ENCODE measurements at regions not wholly inside any gene's neighbourhood (a gene's known extent, or its start where the extent isn't known, plus 50 kb on each side); places are given as distances from the start of the nearest gene placed in this dataset.

GRCh38 chr2:119053700-119054436, 104.7 kb downstream of the C1QL2 start:
- 87% methylated on average over 5 of the region's 6 CpGs for WGBS (ENCODE audit: insufficient coverage)
- DNase-seq: no peak
- H3K4me3 ChIP-seq (ENCODE audit: control insufficient read depth in 1 of 7, extremely low read depth in 1 of 7, insufficient read depth in 4 of 7, low read depth in 2 of 7, low read length in 6 of 7): no peak overlapping the region
- peaks cover 0 to 3% (median 0%) of the 10 kb centered on the region in 5 experiments for H3K27me3 ChIP-seq (replicated peaks in 2 of 5; ENCODE audit: control insufficient read depth in 4 of 5, insufficient read depth in 5 of 5, low read length in 4 of 5)
- ChIA-PET POLR2A (no interaction called here), CTCF (no interaction called here)
- peaks cover 0 to 1% (median 0%) of the 10 kb centered on the region in 5 experiments for H3K9me3 ChIP-seq (ENCODE audit: control extremely low read depth in 1 of 5, control insufficient read depth in 4 of 5, insufficient read depth in 2 of 5, low read depth in 1 of 5, low read length in 4 of 5)
- H3K4me1 ChIP-seq (ENCODE audit: control extremely low read depth in 1 of 4, control insufficient read depth in 4 of 4, insufficient read depth in 4 of 4, low read length in 3 of 4): no peaks in the 10 kb centered on the region
- H3K27ac ChIP-seq (ENCODE audit: insufficient read depth in 1 of 2, low read depth in 1 of 2, low read length in 2 of 2, poor library complexity in 1 of 2, severe bottlenecking in 2 of 2): no peak overlapping the region
- H3K36me3 ChIP-seq (ENCODE audit: control insufficient read depth in 4 of 4, insufficient read depth in 4 of 4, low read length in 3 of 4): no peaks in the 10 kb centered on the region

- CTCF ChIA-PET: no interaction called here
- no peak overlapping the region for H3K4me3 ChIP-seq (ENCODE audit: control insufficient read depth in 1 of 7, extremely low read depth in 1 of 7, insufficient read depth in 4 of 7, low read depth in 2 of 7, low read length in 6 of 7)
- POLR2A ChIA-PET: no interaction called here
- no peak overlapping the region for H3K27ac ChIP-seq (ENCODE audit: insufficient read depth in 1 of 2, low read depth in 1 of 2, low read length in 2 of 2, poor library complexity in 1 of 2, severe bottlenecking in 2 of 2)
- DNase-seq: no peak
- H3K4me1 ChIP-seq (ENCODE audit: control extremely low read depth in 1 of 4, control insufficient read depth in 4 of 4, insufficient read depth in 4 of 4, low read length in 3 of 4): no peaks in the 10 kb centered on the region
- peaks cover 0 to 1% (median 0%) of the 10 kb centered on the region in 5 experiments for H3K9me3 ChIP-seq (ENCODE audit: control extremely low read depth in 1 of 5, control insufficient read depth in 4 of 5, insufficient read depth in 2 of 5, low read depth in 1 of 5, low read length in 4 of 5)
- no CpG with 5 or more reads among the region's 2 CpGs for WGBS (ENCODE audit: insufficient coverage)
- H3K27me3 ChIP-seq (replicated peaks in 2 of 5; ENCODE audit: control insufficient read depth in 4 of 5, insufficient read depth in 5 of 5, low read length in 4 of 5): peaks cover 0 to 4% (median 0%) of the 10 kb centered on the region in 5 experiments
- no peaks in the 10 kb centered on the region for H3K36me3 ChIP-seq (ENCODE audit: control insufficient read depth in 4 of 4, insufficient read depth in 4 of 4, low read length in 3 of 4)
Measured at GRCh38 chr2:119051263-119051662, 107.3 kb downstream of the C1QL2 start.

DNA sequence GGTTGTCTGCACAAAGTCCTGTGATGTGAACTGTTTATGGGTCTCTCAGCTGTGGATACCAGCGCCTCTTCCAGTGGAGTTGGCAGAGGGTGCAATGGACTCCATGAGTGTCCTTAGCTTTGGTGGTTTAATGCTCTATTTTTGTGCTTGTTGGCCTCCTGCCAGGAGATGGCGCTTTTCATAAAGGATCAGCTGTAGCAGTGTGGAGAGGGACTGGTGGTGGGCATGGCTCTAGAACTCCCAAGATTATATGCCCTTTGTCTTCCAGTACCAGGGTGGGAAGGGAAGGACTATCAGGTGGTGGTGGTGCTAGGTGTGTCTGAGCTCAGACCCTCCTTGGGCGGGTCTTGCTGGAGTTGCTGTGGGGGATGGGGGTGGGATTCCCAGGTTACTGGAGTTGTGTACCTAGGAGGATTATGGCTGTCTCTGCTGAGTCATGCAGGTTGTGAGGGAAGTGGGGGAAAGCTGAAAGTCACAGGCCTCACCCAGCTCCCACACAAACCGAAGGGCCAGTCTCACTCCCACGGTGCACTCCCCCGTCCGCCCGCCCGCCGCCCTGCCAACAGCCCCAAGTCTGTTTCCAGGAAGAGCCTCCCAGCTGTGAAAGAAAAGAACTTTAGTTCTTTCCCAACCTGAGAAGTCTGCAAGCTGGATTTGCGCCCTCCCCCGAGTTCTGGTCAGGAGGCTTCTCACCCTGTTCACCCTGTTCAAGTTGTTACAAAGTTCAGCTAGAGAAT, 108.1 kb downstream of the MARCO start:
- 80% methylated on average over 6 of the region's 12 CpGs for WGBS (ENCODE audit: insufficient coverage)
- Histone ChIP-seq H3K4me3 (ENCODE audit: control insufficient read depth in 1 of 7, extremely low read depth in 1 of 7, insufficient read depth in 4 of 7, low read depth in 2 of 7, low read length in 6 of 7) (no peak overlapping the region), H3K36me3 (ENCODE audit: control insufficient read depth in 4 of 4, insufficient read depth in 4 of 4, low read length in 3 of 4) (no peaks in the 10 kb centered on the region), H3K27me3 (replicated peaks in 2 of 5; ENCODE audit: control insufficient read depth in 4 of 5, insufficient read depth in 5 of 5, low read length in 4 of 5) (peaks cover 0 to 7% (median 0%) of the 10 kb centered on the region in 5 experiments), H3K9me3 (ENCODE audit: control extremely low read depth in 1 of 5, control insufficient read depth in 4 of 5, insufficient read depth in 2 of 5, low read depth in 1 of 5, low read length in 4 of 5) (peaks cover 0 to 1% (median 0%) of the 10 kb centered on the region in 5 experiments), H3K4me1 (ENCODE audit: control extremely low read depth in 1 of 4, control insufficient read depth in 4 of 4, insufficient read depth in 4 of 4, low read length in 3 of 4) (no peaks in the 10 kb centered on the region), H3K27ac (ENCODE audit: insufficient read depth in 1 of 2, low read depth in 1 of 2, low read length in 2 of 2, poor library complexity in 1 of 2, severe bottlenecking in 2 of 2) (no peak overlapping the region)
- ChIA-PET CTCF (no interaction called here), POLR2A (no interaction called here)
- peak in 2 of 3 donors; percentile 5 to 7 for DNase-seq

All from common myeloid progenitor, CD34-positive (primary cell).